ELF-1 (cell line): ENCODE measurements at regions not wholly inside any gene's neighbourhood (a gene's known extent, or its start where the extent isn't known, plus 50 kb on each side); places are given as distances from the start of the nearest gene placed in this dataset.

ENCODE experiments used
- DNase-seq: peaks from one replicate; pipeline ENCODE4 v3.0.0-alpha.2; 2016; ENCODE audit warnings: low read depth, low spot score

DNA sequence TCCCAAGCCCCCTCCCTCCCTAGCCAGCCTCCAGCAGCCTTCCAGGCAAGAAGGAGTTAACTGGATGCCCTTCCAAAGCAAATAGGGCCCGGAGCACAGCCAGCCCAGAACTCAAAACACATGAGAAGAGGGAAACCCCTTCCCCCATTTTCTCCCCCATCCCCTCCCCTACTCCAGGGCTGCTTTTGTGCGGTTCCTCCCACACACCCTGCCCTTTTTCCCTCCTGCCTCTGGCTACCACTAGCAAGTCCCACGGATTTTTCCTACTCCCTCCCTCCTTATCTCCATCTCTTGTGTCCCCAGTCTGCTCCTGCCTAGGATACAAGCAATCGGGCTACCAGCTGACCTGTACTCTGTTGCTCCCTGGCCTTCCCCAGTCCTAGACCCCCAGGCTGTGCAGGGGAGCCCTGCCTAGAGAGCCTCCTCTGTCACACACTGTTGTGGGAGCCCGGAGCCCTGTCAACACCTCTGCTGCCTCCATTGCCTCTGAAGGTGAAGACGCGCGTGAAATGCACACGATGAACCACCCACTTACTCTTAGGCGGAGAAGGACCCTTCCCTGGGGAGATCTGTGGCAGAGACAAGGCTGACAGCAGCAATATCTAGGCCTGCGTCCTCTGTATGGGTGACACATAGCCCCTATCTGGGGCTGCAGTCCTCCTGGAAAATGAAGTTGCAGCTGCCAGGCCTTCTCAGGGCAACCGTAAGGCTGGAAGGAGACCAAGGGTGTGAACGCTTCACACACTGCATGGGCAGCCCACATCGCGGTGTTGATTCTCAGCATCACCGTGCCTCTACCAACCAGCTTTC lies 282.8 kb downstream of the MN1 start:
- DNase-seq: peak; percentile 44

DNA sequence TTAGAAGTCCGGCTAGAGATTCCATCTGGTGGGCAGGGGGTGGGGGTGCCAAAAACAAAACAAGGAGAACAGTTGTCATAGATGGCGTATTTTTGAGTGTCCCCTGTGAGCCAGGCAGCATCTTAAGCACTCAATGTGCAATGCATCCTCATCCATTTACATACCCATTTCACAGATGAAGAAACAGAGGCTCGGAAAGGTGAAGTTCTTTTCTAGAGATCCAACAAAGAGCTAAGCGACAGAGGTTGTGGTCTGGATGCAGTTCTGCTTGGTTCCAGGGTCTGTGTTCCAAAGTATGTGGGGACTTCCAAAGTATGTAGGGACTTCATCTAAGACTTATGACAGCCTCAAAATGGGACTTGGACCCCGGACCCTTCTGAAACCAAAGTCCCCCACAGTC lies 277.8 kb downstream of the MN1 start:
- no peak for DNase-seq

DNA sequence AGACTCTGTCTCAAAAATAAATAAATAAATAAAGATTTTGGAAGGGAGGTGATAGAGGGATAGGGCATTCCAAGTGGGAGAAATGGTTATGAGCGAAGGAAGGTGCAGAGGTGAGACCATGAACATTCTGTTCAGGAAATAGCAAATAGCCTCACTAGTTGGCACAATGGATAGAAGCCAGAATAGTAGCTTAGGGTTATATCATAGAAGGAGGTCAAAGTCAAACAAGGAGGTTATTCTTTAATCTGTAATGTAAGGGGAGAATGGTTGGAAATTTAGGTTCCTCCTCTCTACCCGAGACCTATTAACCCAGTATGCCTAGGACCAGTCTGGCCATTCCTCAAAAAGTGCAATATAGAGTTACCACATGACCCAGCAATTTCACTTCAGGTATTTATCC lies 275.8 kb downstream of the MN1 start:
- DNase-seq: no peak

DNA sequence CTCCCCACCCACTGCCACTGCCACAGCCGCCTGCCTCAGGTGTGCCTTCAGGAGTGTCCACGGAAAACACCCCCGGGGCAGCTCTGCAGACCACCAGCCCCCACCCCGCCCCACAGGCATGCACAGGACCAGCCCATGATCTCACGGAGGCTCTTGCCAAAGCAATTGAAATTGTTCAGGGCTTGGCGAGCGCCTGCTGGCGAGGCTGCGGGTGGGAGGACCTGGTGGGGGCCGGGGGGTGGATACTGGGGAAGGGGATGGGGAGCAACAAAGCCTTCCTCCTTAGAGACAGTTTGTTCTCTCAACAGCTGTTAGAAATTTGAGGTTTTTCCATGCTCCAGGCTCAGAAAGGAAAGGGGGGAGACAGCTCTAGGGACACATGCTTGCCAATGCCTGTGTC lies 274.7 kb downstream of the MN1 start:
- no peak for DNase-seq

DNA sequence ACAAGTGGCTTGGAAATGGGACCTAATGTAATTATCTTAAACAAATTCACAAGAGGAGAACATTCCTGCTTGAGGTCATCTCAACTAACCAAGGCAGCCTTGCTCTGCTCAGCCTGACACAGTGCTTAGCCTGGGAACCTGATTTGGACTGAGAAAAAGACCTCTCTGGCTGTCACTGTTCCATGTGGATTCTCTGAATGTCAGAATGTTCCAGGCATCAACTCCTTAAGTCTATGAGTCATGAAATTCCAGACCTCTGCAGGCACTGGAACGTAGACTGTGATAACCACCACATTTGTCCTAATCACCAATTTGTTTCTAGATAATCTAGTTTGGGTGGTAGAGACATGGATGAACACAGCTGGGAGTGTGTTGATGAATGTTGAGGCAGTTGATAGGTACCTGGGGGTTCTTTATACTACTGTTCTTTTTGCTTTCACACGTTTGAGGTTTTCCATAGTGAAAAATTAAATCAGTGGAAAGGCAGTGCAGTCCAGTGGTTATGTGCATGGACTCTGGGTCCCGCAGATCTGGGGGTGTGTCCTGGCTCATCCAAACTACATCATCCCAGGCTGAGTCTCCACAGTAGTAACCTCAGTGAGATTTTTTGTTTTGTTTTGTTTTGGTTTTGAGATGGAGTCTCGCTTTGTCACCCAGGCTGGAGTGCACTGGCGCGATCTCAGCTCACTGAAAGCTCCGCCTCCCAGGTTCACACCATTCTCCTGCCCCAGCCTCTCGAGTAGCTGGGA lies 269.6 kb downstream of the MN1 start:
- DNase-seq: peak; percentile 63

DNA sequence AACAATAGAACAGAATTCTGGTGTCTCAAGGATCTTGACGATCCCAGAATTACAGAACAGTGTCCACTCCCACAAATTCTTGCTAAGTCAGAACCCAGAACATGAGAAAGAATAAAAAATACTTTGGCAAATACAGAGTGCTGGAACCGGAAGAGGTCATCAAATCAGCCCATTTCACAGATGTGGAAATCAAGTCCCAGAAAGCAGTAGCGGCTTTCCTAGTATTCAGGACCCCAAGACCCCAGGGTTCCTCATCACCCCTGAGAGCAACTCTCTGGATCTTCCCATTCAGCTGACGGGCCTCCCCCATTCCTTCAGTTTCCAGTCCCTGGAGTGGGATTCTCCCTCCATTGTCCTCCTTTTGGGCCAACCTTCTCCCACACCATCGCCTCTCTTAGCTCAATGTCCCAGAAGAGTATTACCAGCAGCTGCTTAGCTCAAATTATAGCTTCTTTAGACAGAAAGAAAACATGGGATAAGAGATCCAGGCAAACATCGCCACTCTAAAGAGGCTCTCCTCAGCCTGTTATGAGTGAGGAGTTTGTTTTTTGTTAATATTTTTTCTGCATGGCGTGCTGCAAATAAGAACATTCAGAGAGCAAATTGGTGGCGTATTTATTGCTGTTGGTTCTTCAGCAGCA lies 268.3 kb downstream of the MN1 start:
- DNase-seq: no peak

DNA sequence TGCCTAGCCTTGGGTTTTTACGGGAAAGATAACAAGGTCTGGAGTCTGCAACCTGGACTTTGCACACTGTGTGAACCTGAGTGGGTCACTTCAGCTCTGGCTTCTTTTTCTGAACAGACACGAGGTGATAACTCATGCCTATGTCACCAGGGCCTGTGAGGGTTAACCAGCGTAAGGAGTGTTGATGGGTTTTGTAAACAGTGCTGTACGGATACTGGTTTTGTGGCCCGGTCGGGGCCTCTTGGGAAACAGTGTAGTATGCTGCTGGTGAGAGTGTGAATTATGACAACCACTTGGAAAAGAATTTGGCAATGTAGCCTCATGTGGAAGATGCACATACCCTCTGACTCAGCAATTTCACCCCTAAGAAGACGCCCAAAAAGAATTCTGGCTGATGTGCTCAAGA lies 266.8 kb downstream of the MN1 start:
- DNase-seq: peak; percentile 50

DNA sequence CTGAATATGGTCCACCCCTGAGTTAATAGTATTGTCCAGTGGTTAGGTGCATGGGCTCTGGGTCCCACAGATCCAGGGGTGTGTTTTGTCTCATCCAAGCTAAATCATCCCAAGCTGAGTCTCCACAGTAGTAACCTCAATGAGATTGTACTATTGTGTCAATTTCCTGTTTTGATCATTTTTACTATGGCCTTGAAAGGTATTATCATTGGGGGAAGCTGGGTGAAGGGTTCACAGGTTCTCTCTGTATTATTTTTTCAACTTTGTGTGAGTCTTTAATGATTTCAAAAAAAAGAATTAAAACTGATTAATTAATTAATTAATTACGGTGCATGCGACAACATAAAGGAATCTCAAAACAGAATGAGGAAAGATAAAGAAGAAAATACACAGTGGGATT lies 266.1 kb downstream of the MN1 start:
- no peak for DNase-seq

DNA sequence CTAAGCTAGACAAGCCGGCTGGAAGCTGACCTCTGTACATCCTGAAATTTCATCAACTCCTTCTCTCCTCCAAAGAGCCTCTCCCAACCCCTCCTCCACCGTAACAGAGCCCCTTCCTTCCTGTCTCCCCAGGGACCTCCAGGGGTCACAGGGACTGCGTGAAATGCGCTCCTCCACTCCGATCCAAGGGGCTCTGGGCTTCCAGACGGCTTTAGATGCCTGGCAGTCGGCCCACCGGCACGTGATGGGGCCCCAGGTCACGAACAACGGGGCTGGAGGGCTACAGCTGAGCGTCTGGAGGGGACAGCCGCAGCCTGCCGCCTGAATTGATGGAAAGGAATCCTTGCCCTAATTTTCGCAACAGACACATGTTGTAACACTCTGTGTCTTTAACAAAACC lies 264.1 kb downstream of the MN1 start:
- DNase-seq: no peak

DNA sequence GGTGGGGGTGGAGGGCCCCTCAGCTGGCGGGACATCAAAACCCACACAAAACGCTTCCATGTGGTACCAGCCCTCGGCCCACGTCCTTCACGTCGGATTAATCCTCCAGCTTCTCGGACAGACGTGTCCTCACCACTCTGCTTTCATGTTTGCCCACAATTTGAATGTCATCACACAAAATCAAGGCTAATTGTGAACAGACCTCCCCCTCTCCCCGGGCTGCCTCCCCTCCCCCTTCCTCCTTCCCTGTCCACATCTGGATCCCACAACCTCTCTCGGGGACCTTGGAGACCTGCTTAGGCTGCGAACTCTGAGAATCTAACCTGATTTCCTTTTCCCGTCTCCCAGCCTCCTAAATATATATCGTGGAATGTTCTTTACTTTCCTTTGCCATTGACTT lies 262.9 kb downstream of the MN1 start:
- DNase-seq: no peak

DNA sequence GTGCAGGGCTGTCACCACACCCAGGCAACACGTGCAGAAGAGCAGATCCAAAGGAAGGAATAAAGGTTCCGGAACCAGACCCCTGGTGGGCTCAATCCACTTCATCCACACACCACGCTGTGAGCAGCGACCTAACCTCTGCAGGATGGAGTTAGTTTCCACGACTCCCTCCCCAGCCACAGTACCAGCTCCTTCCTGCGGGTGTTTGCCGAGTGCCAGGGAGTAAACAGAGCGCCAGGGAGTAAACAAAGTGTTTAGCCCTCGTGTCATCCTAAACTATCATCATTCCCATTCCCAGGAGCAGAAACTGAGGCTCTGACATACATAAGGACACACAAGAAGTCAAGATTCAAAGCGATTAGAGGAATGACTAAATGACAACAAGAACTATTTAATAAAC lies 261.3 kb downstream of the MN1 start:
- DNase-seq: no peak

DNA sequence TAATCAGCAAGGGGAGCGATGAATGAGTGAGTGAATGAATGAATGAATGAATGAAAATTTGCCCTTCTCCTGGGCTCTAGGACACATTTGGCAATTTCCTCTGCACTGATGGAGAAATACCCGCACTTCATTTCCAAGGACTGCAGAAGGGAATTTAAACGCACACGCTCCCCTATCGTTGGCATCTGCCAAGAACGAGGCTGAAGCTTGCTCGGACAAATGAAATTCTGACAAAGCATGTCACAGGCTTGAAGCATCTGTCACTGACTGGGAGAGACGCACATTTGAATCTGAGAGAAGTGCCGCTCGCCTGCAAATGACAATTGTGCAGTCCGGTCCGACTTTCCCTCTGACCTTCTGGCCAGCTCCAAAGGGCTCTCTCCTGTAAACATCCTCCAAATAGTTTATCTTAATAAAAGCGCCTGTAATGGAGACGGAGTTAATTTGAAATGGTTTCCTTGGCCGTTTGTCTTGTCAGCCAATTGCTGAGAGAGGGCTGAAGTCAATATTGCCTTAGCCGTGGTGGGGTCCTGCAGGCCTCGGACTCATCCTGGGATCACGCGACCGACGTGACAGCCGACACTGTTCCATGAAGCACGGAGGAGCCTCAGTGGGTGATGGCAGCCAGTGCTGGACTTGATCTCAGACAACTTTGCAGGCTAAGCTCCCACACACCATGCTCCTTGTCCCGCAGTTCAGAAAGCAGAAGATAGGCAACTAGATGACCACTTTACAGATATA lies 260.7 kb downstream of the MN1 start:
- DNase-seq: no peak

DNA sequence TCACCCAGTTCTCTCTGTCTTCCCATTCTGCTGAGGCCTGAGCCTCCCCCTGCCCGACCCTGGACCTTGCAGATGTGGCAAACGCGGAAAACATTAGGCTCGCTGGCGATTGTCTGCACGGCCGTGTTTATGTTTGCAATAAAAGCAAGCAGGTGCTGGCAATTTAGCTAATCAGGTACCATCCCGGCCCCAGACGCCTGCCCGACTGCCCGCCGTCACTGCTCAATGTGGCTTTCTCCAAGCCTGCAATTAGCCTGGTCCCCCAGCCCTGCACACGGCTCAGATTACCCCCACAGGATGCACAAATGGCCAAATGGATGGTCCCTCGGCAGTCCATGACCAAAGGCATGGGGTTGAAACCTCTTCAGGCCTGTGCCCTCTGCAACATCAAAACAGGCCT lies 259.7 kb downstream of the MN1 start:
- DNase-seq: no peak

DNA sequence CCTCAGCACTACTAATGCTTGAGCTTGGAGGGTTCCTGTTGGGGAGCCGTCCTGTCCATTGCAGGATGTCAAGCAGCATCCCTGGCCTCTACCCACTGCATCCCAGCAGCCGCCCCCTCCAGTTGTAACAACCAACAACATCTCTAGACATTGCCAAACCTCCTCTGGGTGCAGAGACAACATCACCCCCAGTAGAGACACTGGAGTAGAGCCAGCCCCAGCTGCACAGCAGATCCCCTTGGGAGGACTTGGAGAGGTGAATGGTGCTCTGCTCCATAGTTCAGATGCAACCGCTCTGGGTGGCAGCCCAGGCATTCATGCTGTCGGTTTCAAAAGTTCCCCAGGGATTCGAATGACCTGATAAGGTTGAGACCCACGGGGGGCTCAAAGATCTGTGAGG lies 259.0 kb downstream of the MN1 start:
- no peak for DNase-seq

DNA sequence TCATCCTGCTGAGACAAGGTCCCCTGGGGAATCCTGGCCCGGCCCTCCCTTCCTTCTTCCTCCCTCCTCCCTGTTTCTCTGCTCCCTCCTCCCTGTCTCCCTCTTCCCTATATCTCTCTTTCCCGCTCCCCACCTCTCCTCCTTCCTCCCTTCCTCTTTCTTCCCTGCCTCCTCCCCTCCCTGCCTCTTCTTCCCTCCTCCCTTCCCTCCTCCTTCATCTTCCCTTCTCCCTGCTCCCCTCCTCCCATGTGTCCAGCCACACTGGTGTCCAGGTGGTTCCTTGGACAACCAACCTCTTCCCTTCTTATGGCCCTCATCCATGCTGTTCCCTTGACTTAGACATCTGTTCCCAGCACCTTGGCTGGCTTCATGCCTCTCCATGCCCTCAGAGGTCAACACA lies 258.1 kb downstream of the MN1 start:
- no peak for DNase-seq

DNA sequence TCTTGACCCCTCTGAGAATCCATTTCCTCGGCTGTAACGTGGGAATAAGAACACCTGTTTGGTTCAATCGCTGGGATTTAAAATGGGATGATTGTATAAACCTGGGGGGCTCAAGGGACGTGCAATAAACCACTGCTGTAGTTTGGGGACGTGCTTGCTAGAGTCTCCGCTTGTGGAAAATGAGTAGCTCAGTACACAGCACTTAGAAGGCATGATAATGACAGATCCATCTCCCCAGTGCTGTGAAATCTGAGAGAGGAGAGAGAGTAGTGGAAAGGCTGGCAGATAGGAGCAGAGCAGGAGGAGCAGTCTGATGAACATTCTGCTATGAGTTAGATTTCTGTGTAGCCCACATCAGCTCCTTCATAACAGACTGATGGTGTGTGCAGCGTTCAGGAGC lies 256.5 kb downstream of the MN1 start:
- no peak for DNase-seq

DNA sequence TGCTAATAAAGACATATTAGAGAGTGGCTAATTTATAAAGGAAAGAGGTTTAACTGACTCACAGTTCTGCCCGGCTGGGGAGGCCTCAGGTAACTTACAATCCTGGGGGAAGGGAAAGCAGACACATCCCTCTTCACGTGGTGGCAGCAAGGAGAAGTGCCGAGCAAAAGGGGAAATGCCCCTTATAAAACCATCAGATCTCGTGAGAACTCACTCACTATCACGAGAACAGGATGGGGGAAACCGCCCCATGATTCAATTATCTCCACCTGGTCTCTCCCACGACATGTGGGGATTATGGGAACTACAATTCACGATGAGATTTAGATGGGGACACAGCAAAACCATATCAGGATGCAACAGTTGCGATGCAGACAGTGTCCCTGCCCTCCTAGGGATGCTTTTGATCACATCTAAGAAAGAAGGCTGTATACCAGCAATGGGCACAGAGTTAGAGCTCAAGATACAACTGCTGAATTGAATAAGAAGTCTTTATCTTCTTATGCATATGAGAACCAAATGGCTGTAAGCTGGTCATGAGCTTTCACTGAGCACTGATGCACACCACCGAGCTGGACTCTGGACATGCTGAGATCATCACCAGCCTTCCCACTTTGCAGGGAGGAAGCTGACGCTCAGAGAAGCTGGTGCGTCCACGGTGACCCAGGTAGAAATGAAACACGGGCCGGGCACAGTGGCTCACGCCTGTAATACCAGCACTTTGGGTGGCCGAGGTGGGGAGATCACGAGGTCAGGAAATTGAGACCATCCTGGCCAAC lies 255.2 kb downstream of the MN1 start:
- DNase-seq: no peak

DNA sequence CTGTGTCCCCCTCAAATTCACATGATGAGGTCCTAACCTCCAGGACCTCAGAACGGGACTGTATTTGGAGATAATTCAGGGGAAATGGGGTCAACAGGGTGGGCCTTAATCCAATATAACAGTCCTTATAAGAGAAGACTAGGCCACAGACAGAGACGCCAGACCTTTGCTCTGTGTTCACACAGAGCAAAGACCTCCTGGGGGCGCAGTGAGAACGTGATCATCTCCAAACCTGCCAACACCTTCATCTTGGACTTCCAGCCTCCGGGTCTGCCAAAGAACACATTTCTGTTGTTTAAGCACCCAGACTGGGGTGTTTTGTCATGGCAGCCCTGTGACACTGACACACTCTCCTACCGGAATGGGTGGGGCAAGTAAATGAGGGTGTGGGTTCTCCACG lies 250.2 kb downstream of the MN1 start:
- DNase-seq: no peak

DNA sequence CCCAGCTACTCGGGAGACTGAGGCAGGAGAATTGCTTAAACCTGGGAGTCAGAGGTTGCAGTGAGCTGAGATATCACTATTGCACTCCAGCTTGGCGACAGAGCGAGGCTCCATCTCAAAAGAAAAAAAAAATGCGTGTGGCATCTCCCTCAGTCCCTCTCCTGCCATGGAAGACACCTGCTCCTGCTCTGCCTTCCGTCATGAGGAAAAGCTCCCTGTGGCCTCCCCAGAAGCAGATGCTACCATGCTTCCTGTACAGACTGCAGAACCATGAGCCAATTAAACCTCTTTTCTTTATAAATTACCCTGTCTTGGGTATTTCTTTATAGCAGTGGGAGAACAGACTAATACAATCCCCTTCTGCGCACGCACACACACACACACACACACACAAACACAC lies 249.4 kb downstream of the MN1 start:
- DNase-seq: no peak

DNA sequence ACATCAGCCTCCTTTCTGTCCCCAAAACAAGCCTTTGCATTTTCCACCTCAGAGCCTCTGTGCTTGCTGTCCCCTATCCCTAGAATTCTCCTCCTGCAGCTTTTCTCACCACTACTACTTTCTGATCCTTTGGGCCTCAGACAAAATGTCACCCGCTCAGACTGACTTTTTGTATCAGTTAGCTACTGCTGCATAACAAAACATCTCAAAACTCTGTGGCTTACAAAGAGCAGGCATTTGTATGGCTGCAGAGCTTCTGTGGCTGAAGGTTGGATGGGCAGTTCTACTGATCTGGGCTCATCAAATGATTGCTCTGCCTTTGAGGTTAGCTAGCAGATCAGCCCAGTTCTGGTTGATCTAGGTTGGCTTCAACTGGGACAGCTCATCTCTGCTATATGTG lies 248.7 kb downstream of the MN1 start:
- no peak for DNase-seq

DNA sequence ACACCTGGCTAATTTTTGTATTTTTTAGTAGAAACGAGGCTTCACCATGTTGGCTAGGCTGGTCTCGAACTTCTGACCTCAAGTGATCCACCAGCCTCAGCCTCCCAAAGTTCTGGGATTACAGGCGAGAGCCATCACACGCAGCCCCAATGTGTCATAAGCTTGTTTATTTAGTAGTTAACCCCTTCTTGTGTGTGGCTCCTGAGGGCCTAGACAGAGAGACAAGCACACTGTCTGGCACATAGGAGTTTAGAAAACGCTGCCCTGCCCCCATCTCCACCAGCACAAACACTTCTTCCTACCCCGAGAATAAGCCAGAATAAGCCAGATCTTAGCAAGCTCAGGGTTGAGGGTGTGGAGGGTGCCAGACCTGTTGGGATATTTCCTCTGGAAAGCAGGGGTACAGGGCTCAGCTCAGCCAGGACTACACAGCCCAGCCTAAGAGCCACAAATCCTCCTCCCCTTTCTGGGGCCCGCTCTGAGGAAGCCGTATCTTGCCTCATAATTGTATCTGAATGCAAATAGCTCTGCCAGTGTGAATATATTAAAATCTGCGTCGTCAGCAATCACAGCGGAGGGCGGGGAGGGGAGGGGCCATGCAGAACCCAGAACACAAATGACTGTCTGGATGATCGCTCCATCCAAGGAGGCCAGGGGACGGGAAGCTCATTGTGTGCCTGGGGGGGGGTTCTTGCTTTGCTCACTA lies 247.3 kb downstream of the MN1 start:
- no peak for DNase-seq
